Type B pancreatic cell (in vitro differentiated cells): ENCODE measurements at regions not wholly inside any gene's neighbourhood (a gene's known extent, or its start where the extent isn't known, plus 50 kb on each side); places are given as distances from the start of the nearest gene placed in this dataset.

ENCODE experiments used
- DNase-seq: peaks from one replicate; pipeline ENCODE4 v3.0.0; 2021; ENCODE audit warnings: mixed read lengths; ENCODE audit not compliant: unreplicated experiment; ENCODE audit errors: extremely low spot score
- H3K27ac Mint-ChIP-seq: 2 replicates; pipeline ENCODE4 v1.8.0; 2021; ENCODE audit warnings: mild to moderate bottlenecking, mixed read lengths
- H3K27me3 Mint-ChIP-seq: 2 replicates; pipeline ENCODE4 v1.8.0; 2021; ENCODE audit warnings: mixed read lengths
- H3K36me3 Mint-ChIP-seq: 2 replicates; pipeline ENCODE4 v1.8.0; 2021; ENCODE audit warnings: mixed read lengths
- H3K4me1 Mint-ChIP-seq: one replicate; pipeline ENCODE4 v1.8.0; 2021; ENCODE audit warnings: mixed read lengths; ENCODE audit not compliant: unreplicated experiment
- H3K4me3 Mint-ChIP-seq: 2 replicates; pipeline ENCODE4 v1.8.0; 2021; ENCODE audit warnings: mild to moderate bottlenecking, mixed read lengths
- H3K9me3 Mint-ChIP-seq: 2 replicates; pipeline ENCODE4 v1.8.0; 2021; ENCODE audit warnings: mixed read lengths
- CTCF ChIP-seq: fragments of 200-600 bp; sonication (generic); conservative IDR thresholded peaks from 2 replicates; pipeline ENCODE4 v1.5.0; 2021; ENCODE audit warnings: antibody characterized with exemption, mild to moderate bottlenecking

- TF ChIP-seq CTCF: no peak
- no peak for DNase-seq
- peaks cover 6% of the 10 kb centered on the region for H3K4me1 Mint-ChIP-seq
These were observed 850.2 kb upstream of the ADAMTS5 start for GRCh38 chr21:27817074-27817473.

GRCh38 chr21:27816301-27816700 is 849.4 kb upstream of the ADAMTS5 start:
- TF ChIP-seq CTCF: no peak
- Mint-ChIP-seq H3K27me3 (peaks cover 24% of the 10 kb centered on the region), H3K36me3 (no peaks in the 10 kb centered on the region), H3K4me1 (peaks cover 6% of the 10 kb centered on the region), H3K9me3 (peaks cover 6% of the 10 kb centered on the region), H3K4me3 (no peak overlapping the region), H3K27ac (no peak overlapping the region)
- no peak for DNase-seq

More at GRCh38 chr21:27817074-27817473, 850.2 kb upstream of the ADAMTS5 start:
- H3K36me3 Mint-ChIP-seq: no peaks in the 10 kb centered on the region
- H3K9me3 Mint-ChIP-seq: peaks cover 6% of the 10 kb centered on the region
- no peak overlapping the region for H3K4me3 Mint-ChIP-seq
- H3K27ac Mint-ChIP-seq: no peak overlapping the region
- H3K27me3 Mint-ChIP-seq: peaks cover 20% of the 10 kb centered on the region

- no peak for TF ChIP-seq CTCF
- H3K4me3 Mint-ChIP-seq: no peak overlapping the region
- DNase-seq: no peak
- no peaks in the 10 kb centered on the region for H3K36me3 Mint-ChIP-seq
- no peak overlapping the region for H3K27ac Mint-ChIP-seq
- H3K4me1 Mint-ChIP-seq: peaks cover 3% of the 10 kb centered on the region
- peaks cover under 1% of the 10 kb centered on the region for H3K9me3 Mint-ChIP-seq
- H3K27me3 Mint-ChIP-seq: peaks cover 19% of the 10 kb centered on the region
These were observed 847.3 kb upstream of the ADAMTS5 start for GRCh38 chr21:27814226-27814625.

- H3K36me3 Mint-ChIP-seq: no peaks in the 10 kb centered on the region
- DNase-seq: no peak
- no peak for TF ChIP-seq CTCF
- no peak overlapping the region for H3K27ac Mint-ChIP-seq
- H3K27me3 Mint-ChIP-seq: peaks cover 19% of the 10 kb centered on the region
- H3K4me1 Mint-ChIP-seq: peaks cover 7% of the 10 kb centered on the region
- no peak overlapping the region for H3K4me3 Mint-ChIP-seq
- peaks cover 5% of the 10 kb centered on the region for H3K9me3 Mint-ChIP-seq
These were observed 846.9 kb upstream of the ADAMTS5 start for GRCh38 chr21:27813750-27814149.

GRCh38 chr21:27813344-27813743 is 846.5 kb upstream of the ADAMTS5 start:
- Mint-ChIP-seq H3K27ac (no peak overlapping the region), H3K27me3 (peaks cover 20% of the 10 kb centered on the region), H3K4me3 (no peak overlapping the region), H3K36me3 (no peaks in the 10 kb centered on the region), H3K4me1 (peaks cover 9% of the 10 kb centered on the region), H3K9me3 (peaks cover 6% of the 10 kb centered on the region)
- TF ChIP-seq CTCF: no peak
- no peak for DNase-seq

GRCh38 chr21:27812279-27812678 is 845.4 kb upstream of the ADAMTS5 start:
- Mint-ChIP-seq H3K27me3 (peaks cover 23% of the 10 kb centered on the region), H3K27ac (no peak overlapping the region), H3K9me3 (peaks cover 6% of the 10 kb centered on the region), H3K36me3 (no peaks in the 10 kb centered on the region), H3K4me1 (peaks cover 9% of the 10 kb centered on the region), H3K4me3 (no peak overlapping the region)
- DNase-seq: no peak
- no peak for TF ChIP-seq CTCF
